GM12873 (cell line): ENCODE measurements at regions not wholly inside any gene's neighbourhood (a gene's known extent, or its start where the extent isn't known, plus 50 kb on each side); places are given as distances from the start of the nearest gene placed in this dataset.

ENCODE experiments used
- CTCF ChIP-seq: IDR thresholded peaks from 2 replicates; pipeline ENCODE4 v1.5.1; 2012; ENCODE audit warnings: low read depth, mild to moderate bottlenecking, moderate library complexity, low read length, control low read depth; ENCODE audit not compliant: insufficient read depth; ENCODE audit errors: missing control alignments

- no peak for TF ChIP-seq CTCF
Observed at GRCh38 chr12:84290168-84290567, 622.4 kb downstream of the SLC6A15 start.

GRCh38 chr12:84277986-84278385, 634.6 kb downstream of the SLC6A15 start:
- TF ChIP-seq CTCF = no peak

GRCh38 chr12:84276215-84276614, 636.4 kb downstream of the SLC6A15 start:
- TF ChIP-seq CTCF = no peak

- no peak for TF ChIP-seq CTCF
Observed at GRCh38 chr12:84272324-84272723, 640.3 kb downstream of the SLC6A15 start.

GRCh38 chr12:84270470-84271140, 642.0 kb downstream of the SLC6A15 start:
- no peak for TF ChIP-seq CTCF

GRCh38 chr12:84247931-84248330, 664.7 kb downstream of the SLC6A15 start:
- TF ChIP-seq CTCF = no peak

GRCh38 chr12:84243686-84244085, 668.9 kb downstream of the SLC6A15 start:
- TF ChIP-seq CTCF = no peak
